22Rv1 (cell line): ENCODE measurements at regions not wholly inside any gene's neighbourhood (a gene's known extent, or its start where the extent isn't known, plus 50 kb on each side); places are given as distances from the start of the nearest gene placed in this dataset.
A peak's percentile ranks its signal among the peaks of the same experiment; 100 is the strongest.

Experiments
- ZFX ChIP-seq: fragments of 450-650 bp; IDR thresholded peaks from 2 replicates; pipeline ENCODE4 v1.6.1; 2017; ENCODE audit warnings: antibody characterized with exemption, borderline replicate concordance
- TF ChIP-seq, protein P1 (sequence below): fragments of 450-650 bp; IDR thresholded peaks from 2 replicates; pipeline ENCODE4 v1.5.1; 2017; ENCODE audit warnings: mild to moderate bottlenecking

- TF ChIP-seq, protein P1, sequence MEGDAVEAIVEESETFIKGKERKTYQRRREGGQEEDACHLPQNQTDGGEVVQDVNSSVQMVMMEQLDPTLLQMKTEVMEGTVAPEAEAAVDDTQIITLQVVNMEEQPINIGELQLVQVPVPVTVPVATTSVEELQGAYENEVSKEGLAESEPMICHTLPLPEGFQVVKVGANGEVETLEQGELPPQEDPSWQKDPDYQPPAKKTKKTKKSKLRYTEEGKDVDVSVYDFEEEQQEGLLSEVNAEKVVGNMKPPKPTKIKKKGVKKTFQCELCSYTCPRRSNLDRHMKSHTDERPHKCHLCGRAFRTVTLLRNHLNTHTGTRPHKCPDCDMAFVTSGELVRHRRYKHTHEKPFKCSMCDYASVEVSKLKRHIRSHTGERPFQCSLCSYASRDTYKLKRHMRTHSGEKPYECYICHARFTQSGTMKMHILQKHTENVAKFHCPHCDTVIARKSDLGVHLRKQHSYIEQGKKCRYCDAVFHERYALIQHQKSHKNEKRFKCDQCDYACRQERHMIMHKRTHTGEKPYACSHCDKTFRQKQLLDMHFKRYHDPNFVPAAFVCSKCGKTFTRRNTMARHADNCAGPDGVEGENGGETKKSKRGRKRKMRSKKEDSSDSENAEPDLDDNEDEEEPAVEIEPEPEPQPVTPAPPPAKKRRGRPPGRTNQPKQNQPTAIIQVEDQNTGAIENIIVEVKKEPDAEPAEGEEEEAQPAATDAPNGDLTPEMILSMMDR, result peak; percentile 81
- no peak for TF ChIP-seq ZFX
These were observed 189.7 kb downstream of the SEC16B start for GRCh38 chr1:177780096-177780700.
